HT-29 (cell line): ENCODE measurements at regions not wholly inside any gene's neighbourhood (a gene's known extent, or its start where the extent isn't known, plus 50 kb on each side); places are given as distances from the start of the nearest gene placed in this dataset.
"Not testable (repeated sequence)": the region's sequence is repeated elsewhere in the genome, so short reads cannot be mapped to it uniquely, and the experiment has no call there.

Experiments used
- DNase-seq: peaks from one replicate; pipeline ENCODE4 v3.0.0-alpha.2; 2015; ENCODE audit warnings: low spot score

DNA sequence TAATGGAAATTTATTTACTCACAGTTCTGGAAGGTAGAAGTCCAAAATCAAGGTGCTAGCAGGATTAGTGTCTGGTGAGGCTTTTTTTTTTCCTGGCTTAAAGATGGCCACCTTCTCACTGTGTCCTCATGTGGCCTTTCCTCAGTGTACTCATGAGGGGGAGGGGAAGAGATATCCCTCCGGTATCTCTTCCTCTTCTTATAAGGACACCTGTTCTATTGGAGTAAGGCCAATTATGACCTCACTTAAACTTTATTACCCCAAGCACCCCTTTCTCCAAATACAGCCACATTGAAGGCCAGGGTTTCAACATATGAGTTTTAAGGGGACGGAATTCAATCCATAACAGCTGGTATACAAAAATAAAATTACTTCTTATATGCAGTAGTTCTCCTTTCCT lies 203.7 kb upstream of the C1orf87 start:
- DNase-seq: no peak

- DNase-seq: no peak
Measured at GRCh38 chr1:60274422-60275290, 201.1 kb upstream of the C1orf87 start.

DNA sequence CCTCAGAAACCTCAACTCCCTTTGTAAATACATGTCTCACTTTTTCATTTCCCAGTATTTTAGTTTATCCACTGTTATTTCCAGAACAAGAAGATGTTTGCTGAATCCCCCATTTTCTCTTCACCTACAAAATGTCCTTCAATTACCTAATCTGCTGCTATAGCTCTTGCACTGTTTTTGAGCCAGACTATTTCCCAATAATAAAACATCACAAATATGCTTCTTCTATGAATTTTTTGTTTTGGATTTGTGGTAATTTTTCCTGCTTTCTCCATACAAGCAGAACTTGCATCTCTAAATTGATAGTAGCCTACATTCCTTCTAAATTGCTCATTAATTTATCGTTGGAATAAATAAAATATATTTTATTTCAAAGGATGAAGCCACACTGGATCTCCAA lies 199.6 kb upstream of the C1orf87 start:
- DNase-seq: no peak

DNA sequence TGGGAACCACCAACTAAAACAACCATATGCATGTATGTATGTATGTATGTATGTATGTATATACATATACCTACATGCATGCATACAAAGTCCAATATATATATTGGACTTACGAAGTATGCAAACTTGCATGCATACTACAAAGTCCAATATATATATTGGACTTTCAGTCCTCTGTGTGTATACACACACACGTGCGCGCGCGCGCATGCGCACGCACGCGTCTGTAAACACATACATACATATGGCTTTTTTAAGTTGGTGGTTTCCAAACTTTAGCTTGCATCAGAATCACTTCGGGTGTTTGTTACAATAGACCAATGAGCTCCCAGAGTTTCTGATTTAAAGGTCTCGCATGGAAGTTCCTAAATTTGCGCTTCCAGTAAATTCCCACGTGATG lies 197.5 kb upstream of the C1orf87 start:
- no peak for DNase-seq

DNA sequence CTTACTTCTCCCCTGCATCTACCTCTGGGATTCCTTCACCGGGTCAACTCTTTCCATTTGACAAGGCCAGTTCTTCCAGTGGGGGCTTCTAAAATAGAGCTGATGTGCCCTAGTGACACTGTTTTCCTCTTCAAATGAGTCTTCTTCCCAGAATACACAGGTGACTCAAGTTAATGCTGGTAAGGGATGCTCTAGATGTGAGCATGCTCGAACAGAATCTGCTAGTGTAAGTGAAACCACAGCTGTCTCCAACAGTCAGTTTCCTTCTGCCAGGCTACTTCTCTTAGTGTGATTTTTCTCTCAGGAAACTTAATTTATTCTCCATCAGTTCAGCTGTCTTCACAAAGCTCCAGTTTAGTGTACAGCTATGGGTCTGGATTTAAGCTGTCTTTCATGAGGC lies 194.9 kb upstream of the C1orf87 start:
- no peak for DNase-seq

DNA sequence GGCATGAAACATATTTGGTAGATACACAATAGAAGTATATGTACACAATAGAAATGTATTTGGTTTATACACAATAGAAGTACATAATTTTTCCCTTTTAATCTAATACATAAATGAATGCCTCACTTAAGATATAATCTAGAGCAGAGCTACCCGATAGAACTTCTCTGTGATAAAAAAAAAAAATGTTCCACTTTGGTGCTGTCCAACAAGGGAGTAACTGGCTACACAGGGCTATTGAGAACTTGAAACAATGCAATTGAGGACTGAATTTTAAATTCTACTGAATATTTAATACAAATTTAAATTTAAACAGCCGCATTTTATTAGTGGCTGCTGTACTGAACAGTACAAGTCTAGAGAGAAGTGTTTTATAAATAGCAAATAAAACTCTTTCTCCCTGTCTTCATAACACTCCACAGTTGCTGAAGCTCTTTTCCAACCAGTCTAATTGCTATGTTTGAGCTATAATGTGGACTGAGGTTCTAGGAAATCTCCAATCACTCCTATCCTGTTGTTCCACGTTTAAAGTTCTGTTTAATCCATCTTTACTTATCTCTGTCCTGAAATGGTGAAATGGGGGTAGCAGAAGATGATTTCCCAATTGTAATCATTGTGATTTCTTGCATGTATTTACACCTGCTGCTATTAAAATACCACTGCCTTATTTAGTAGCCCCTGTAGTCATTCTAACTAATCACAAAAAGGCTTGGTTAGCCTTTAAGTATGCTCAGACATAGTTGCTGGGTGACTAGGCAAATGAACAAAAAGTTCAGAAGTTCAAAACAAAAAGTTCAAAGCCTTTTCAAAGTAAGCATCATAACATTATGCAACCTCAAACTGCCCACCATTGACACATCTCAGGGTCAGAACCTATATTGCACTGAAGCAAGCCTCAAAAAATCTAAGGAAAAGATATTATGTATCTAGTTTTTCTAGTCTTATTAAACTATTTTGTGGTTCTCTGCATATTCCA lies 192.3 kb upstream of the C1orf87 start:
- DNase-seq: no peak

- DNase-seq: no peak
Measured at GRCh38 chr1:60262701-60263100, 189.1 kb upstream of the C1orf87 start.

- no peak for DNase-seq
Measured at GRCh38 chr1:60257531-60257930, 184.0 kb upstream of the C1orf87 start.

DNA sequence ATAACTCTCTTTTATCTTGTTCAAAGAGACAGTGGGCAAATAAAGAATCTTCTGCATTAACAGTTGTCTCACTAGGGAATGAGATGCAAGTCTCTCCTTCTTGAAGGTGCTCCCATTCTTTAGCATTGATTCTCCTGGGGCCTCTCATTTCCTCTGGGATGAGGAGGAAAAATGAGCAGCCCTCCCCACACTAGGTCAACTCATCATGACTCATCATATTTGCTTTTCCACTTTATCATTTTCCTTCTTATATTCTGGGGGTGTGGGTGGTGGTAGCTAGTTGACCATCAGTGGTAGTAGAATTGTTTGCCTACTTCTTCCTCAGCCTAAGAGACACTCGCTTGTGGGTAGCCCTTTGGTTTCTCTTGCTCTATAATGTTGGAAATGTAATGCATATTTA lies 182.0 kb upstream of the C1orf87 start:
- DNase-seq: peak; percentile 29

DNA sequence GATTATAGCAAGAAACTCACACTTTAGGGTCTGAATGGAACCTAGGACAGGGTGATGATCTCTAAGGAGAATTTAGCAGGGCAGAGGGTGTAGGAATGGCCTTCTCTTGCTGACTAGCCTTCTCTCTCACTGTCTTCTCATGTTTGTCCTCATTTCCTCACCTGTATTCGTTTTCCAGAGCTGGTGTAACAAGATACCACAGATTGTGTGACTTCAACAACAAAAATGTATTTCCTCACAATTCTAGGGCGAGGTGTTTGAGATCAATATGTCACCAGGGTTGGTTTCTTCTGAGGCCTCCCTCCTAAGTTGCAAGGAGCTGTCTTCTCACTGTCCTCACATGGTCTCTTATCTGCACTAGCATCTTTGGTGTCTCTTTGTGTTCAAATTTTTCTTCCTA lies 177.9 kb upstream of the C1orf87 start:
- no peak for DNase-seq

DNA sequence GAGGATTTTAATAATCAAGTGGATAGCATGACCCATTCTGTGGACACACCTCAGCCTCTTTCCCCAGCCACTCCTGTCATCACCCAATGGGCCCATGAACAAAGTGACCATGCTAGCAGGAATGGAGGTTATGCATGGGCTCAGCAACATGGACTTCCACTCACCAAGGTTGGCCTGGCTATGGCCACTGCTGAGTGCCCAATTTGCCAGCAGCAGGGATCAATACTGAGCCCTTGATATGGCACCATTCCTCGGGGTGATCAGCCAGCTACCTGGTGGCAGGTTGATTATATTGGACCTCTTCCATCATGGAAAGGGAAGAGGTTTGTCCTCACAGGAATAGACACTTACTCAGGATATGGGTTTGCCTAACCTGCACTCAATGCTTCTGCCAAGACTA lies 173.9 kb upstream of the C1orf87 start:
- not testable (repeated sequence) for DNase-seq

DNA sequence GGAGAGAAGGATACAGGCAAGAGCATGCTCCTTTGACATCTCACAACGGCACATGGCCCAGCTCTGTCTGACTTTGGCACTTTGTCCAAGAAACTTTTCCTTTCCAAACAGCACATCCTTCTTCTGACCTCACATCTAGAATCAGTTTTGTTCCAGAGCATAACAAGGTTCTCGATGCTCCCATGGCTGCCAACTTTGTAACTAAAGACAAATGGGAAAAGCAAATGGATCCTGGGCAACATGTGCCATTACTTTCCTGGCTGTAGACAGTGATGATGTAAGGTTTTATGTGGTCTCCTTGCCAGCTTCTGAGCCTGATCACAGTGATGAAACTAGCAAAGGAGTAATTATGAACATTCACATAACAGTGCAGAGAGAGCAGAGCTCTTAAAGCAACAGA lies 171.8 kb upstream of the C1orf87 start:
- no peak for DNase-seq

- DNase-seq: no peak
Measured at GRCh38 chr1:60244906-60245305, 171.3 kb upstream of the C1orf87 start.

DNA sequence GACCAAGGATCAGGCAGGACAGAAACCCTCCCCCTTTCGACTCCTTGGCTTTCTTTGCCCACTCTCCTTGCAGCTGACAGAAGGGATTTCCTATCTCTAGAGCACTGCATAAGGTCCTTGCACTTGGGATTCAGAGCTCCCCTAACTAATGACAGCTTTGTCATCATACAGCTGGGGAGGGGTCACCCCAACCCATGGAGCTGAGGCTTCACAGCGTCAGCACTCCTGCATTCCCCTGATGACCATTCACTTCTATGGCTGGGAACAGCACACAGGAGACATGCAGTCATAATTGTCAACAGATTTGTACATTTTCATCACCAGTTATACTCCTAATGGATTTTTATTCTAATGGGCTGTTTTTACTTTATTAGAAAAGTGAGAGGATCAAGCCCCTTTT lies 161.7 kb upstream of the C1orf87 start:
- no peak for DNase-seq

- no peak for DNase-seq
Measured at GRCh38 chr1:60234776-60235175, 161.2 kb upstream of the C1orf87 start.

DNA sequence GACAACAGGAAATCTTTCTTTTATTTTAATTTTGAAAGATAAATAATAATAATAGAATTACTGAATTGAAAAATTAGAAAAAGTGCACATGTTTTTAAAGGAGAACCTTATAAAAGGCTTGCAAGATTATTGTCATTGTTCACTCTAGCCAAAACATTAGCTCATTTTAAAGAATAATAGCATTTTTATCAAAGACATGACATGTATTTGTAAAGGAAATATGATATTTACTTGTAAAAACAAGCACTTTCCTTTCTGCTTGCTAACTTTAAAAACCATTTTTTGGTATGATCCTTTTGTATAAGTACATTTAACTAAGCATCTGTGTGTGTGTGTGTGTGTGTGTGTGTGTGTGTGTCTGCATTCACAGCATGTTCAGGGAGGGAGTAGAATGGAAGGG lies 156.3 kb upstream of the C1orf87 start:
- DNase-seq: no peak

DNA sequence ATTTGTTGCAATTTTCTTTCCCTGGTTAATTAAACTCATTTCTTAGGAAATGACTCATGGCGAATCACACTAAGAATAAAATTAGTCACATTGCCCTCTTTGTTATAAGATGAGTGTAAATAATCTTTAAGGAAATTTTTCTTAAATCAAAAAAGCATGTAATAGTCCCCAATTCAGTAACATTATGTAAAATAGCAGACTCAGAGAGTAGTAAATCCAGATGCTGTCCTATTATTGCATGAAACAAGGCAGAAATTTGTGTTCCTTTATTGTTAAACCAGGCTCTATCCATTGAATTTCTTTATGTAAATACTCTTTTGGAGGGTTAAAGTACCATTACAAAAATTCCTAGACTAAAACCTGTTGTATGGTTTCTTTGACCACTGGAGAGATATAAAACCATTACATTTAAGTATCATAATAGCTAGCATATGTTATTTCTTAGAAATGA lies 154.5 kb upstream of the C1orf87 start:
- no peak for DNase-seq

DNA sequence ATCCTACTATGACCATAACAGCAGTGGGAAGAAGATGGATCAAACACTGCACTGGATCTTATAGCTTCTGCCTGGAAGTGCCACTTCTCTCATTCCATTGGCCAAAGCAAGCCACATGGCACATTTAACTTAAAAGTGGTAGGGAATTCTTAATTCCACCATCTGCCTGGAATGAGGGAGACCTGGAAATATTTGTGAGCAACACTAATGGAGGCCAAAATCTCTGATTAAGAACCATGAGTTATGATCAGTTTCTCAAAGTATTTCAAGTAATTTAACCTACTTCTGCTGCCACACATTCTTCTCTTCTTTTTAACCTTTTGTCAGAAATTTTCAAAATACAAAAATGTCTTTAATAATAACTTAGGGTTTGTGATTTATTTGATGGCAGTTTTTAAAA lies 154.0 kb upstream of the C1orf87 start:
- DNase-seq: no peak

DNA sequence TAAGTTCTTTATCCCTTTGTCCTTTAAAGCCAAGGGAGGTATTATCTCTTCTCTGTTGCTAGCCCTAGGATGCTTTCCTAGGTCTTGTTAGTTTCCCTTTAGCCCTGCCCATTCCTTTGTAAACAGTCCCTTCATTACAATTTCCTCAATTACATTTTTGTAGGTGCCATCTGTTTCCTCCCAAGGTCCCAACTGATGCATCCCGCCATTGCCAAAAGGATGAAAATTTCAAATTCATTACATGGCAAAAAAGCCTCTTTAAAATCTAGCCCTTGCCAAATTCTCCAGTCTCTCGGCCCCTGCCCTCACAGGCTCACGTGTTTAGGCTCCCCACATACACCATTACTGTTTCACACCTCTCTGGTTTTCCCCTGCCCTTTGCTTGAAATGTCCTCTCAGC lies 151.9 kb upstream of the C1orf87 start:
- DNase-seq: no peak

- no peak for DNase-seq
Measured at GRCh38 chr1:60224523-60224922, 151.0 kb upstream of the C1orf87 start.

DNA sequence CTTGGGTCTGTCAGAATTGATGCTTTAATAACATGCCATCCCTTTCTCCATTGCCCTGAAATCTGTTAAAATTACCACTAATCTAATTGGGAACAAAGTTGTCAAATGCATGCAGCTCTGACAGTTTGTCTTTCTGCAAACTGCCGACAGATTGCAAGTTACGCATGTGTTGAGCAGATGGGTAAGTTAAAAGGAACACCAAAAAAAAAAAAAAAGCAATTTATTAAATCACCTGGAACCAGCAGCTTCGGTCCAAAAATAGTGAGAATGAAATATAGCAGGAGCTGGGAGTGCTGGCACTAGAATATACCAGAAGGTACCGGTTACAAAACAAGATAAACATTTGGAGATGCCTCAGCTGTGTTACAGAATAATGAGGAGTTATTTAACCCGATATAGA lies 149.6 kb upstream of the C1orf87 start:
- DNase-seq: no peak

DNA sequence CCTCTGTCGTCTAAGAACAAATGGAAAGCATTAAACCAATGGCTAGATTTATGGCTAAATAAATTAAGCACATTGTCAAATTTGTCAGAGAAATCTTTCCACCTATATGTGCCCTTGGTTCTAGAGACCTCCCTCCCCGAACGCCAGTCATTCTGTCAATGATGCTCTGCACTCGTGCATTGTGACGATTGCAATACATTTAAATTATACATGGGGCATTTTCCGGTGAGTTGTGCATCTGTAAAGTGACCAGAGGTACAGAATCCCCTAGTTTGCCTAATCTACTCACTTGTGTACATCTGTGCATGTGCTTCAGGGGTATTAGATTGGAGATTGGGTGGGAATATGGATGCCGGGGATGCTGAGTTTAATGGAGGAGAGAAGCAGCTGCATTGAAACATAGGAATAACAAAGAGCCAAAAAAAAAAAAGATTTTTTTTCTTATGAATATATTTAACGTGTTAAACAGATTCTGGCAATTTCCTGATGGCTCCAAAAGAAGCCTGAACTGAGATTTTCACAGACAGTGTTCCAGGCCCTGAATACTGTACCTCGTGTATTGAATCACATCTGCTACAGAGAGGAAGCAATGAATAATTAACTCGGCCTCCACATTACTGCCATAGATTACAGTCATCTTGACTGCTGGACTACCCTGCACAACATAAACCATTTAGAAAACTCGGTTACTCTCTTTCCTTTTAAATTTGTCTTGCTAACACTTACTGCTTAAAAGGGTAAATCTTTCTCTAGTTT lies 149.0 kb upstream of the C1orf87 start:
- DNase-seq: no peak
